ENCODE measurements at regions not wholly inside any gene's neighbourhood (a gene's known extent, or its start where the extent isn't known, plus 50 kb on each side); places are given as distances from the start of the nearest gene placed in this dataset.

GRCh38 chr20:55583036-55583435 is 422.3 kb downstream of the CBLN4 start:
- no peak overlapping the region for H3K4me3 Mint-ChIP-seq (ENCODE audit: unreplicated experiment)
- H3K27ac Mint-ChIP-seq (ENCODE audit: unreplicated experiment) = no peak overlapping the region
- H3K9me3 Mint-ChIP-seq (ENCODE audit: low read depth) = no peaks in the 10 kb centered on the region
- TF ChIP-seq CTCF (IDR thresholded peaks at IDR 0.05) = no peak
- no peaks in the 10 kb centered on the region for H3K27me3 Mint-ChIP-seq (ENCODE audit: low read depth)
- no peak for DNase-seq (ENCODE audit: low spot score)
- no peaks in the 10 kb centered on the region for H3K4me1 Mint-ChIP-seq (ENCODE audit: low read depth)
- H3K36me3 Mint-ChIP-seq (ENCODE audit: low read depth) = no peaks in the 10 kb centered on the region

GRCh38 chr20:55582498-55582897 is 422.8 kb downstream of the CBLN4 start:
- no peak for TF ChIP-seq CTCF (IDR thresholded peaks at IDR 0.05)
- Mint-ChIP-seq H3K27ac (ENCODE audit: unreplicated experiment) (no peak overlapping the region), H3K4me1 (ENCODE audit: low read depth) (no peaks in the 10 kb centered on the region), H3K9me3 (ENCODE audit: low read depth) (peaks cover 2% of the 10 kb centered on the region), H3K4me3 (ENCODE audit: unreplicated experiment) (no peak overlapping the region), H3K27me3 (ENCODE audit: low read depth) (no peaks in the 10 kb centered on the region), H3K36me3 (ENCODE audit: low read depth) (no peaks in the 10 kb centered on the region)
- DNase-seq (ENCODE audit: low spot score) = no peak

DNA sequence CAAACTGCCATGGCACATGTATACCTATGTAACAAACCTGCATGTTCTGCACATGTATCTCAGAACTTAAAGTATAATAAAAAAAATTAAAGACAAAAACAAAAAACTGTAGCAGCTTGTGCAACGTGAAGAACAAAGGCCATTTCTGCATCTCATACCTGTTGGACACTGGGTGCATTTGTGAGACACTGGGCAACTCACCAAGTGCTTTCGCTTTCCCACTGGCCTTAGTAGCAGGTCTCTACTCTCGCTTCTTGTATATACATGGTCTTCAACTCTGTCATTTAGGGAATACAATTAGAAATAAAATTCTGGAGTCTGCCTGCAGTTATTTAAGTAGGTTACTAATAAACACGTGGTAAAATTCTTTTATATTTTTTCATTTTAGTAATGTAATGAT is 423.8 kb downstream of the CBLN4 start:
- H3K4me1 Mint-ChIP-seq (ENCODE audit: low read depth) = no peaks in the 10 kb centered on the region

GRCh38 chr20:55580475-55580874 is 424.8 kb downstream of the CBLN4 start:
- Mint-ChIP-seq H3K9me3 (ENCODE audit: low read depth) (peaks cover 2% of the 10 kb centered on the region), H3K4me1 (ENCODE audit: low read depth) (no peaks in the 10 kb centered on the region)
- TF ChIP-seq CTCF (IDR thresholded peaks at IDR 0.05) = no peak

More for the DNA sequence above, 423.8 kb downstream of the CBLN4 start:
- H3K4me3 Mint-ChIP-seq (ENCODE audit: unreplicated experiment) = no peak overlapping the region
- H3K27ac Mint-ChIP-seq (ENCODE audit: unreplicated experiment) = no peak overlapping the region
- H3K9me3 Mint-ChIP-seq (ENCODE audit: low read depth) = peaks cover 2% of the 10 kb centered on the region
- no peaks in the 10 kb centered on the region for H3K27me3 Mint-ChIP-seq (ENCODE audit: low read depth)
- TF ChIP-seq CTCF (IDR thresholded peaks at IDR 0.05) = no peak
- H3K36me3 Mint-ChIP-seq (ENCODE audit: low read depth) = no peaks in the 10 kb centered on the region
- no peak for DNase-seq (ENCODE audit: low spot score)

DNA sequence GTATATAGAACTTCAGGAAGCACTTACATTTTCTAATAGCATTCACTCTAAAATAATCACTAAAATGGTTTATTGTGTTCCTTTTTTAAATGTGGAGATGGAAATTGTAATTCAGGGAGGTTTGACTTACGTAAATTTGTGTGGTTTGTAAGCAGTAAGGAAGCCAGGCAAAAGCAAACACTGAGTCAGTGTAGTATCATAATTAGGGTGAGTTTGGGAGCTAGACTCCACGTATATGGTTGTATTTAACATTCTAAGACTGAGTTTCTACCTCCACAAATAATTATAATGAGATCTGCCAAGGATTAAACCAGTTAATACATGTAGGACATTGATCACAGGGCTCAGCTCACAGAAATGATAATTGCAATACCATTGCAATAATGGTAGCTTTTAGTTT is 425.5 kb downstream of the CBLN4 start:
- no peak for TF ChIP-seq CTCF (IDR thresholded peaks at IDR 0.05)
- no peaks in the 10 kb centered on the region for H3K4me1 Mint-ChIP-seq (ENCODE audit: low read depth)
- H3K27me3 Mint-ChIP-seq (ENCODE audit: low read depth) = no peaks in the 10 kb centered on the region
- no peak overlapping the region for H3K27ac Mint-ChIP-seq (ENCODE audit: unreplicated experiment)
- peaks cover 2% of the 10 kb centered on the region for H3K9me3 Mint-ChIP-seq (ENCODE audit: low read depth)
- no peak overlapping the region for H3K4me3 Mint-ChIP-seq (ENCODE audit: unreplicated experiment)
- DNase-seq (ENCODE audit: low spot score) = no peak
- no peaks in the 10 kb centered on the region for H3K36me3 Mint-ChIP-seq (ENCODE audit: low read depth)

More at GRCh38 chr20:55580475-55580874, 424.8 kb downstream of the CBLN4 start:
- Mint-ChIP-seq H3K4me3 (ENCODE audit: unreplicated experiment) (no peak overlapping the region), H3K27ac (ENCODE audit: unreplicated experiment) (no peak overlapping the region), H3K36me3 (ENCODE audit: low read depth) (no peaks in the 10 kb centered on the region), H3K27me3 (ENCODE audit: low read depth) (no peaks in the 10 kb centered on the region)
- no peak for DNase-seq (ENCODE audit: low spot score)

Data from chondrocyte (in vitro differentiated cells).